GM12872 (cell line): ENCODE measurements at regions not wholly inside any gene's neighbourhood (a gene's known extent, or its start where the extent isn't known, plus 50 kb on each side); places are given as distances from the start of the nearest gene placed in this dataset.

Experiments used
- CTCF ChIP-seq: IDR thresholded peaks from 3 replicates; pipeline ENCODE4 v1.5.1; 2011; ENCODE audit warnings: low read depth, mild to moderate bottlenecking, low read length, moderate library complexity; ENCODE audit not compliant: insufficient read depth

DNA sequence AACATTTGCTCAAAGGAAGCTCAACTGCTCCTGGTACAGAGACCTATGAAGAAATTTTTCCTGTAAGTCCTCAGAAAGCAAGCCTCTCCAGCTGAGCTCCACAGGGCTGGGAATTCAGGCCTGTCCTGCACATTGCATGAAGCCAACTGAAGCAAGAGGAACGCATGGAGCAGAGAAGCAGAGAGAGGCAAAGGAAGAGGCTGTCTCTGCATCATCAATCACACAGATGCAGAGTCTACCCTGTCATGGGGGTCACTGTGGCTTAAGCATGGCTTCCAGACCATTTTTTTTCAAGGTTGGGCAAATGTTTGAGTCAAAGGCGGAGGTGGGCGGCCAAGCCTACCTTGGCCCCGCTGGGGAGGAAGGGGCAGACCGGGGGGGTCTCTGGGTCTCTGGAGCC lies 110.3 kb upstream of the MSX1 start:
- no peak for TF ChIP-seq CTCF

GRCh38 chr4:4746444-4746843 lies 113.0 kb upstream of the MSX1 start:
- no peak for TF ChIP-seq CTCF

DNA sequence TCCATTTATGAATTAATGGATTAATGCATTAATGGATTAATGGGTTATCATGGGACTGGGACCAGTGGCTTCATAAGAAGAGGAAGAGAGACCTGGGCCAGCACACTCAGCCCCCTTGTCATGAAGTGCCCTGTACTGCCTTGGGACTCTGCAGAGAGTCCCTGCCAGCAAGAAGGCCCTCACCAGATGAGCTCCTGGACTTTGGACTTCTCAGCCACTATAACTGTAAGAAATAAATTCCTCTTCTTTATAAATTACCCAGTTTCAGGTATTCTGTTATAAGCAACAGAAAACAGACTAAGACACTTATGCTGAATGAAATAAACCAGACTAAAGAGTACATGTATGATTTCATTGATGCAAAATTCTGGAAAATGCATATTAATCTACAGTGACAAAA lies 119.4 kb upstream of the MSX1 start:
- no peak for TF ChIP-seq CTCF

DNA sequence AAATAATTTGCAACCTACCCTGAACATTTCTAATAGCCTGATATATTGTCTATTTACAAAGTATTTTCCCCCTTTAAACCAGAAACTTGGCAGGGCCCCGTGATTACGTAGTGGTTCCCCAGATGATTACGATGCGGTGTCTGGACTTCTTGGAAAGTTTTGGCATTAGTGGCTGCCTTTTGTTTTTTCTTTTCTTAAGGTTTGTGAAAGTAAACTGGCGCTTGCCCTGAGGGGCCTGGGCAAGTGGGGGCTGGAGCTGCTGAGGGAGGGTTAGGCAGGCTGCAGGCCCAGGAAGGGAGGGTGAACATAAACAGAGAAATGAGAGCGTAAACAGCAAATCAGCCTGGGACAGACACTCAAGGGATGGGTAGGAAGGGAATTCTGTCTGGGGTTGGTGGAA lies 123.6 kb upstream of the MSX1 start:
- TF ChIP-seq CTCF: no peak

- no peak for TF ChIP-seq CTCF
Observed at GRCh38 chr4:4735136-4735750, 124.2 kb upstream of the MSX1 start.

GRCh38 chr4:4734425-4734824 lies 125.0 kb upstream of the MSX1 start:
- no peak for TF ChIP-seq CTCF

DNA sequence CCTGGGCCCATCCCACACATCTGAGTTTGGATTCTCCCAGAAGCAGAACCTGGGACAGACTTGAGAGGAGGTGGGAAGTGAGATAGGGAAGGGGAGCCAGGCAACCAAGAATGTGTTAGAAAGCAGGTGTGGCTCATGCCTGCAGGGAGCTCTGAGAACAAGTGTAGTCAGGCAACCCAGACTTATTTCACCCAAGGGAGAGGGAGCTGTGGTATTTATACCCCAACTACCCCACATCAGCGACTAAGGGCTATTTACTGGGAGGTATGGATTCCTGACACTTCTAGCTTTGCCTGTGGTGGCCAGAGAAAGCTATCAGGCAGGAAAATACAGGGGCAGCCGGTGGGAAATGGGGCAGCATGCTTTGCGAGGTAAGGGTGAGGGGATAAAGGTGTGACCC lies 125.8 kb upstream of the MSX1 start:
- TF ChIP-seq CTCF: no peak
